Astrocyte (in vitro differentiated cells and primary cell): ENCODE measurements at regions not wholly inside any gene's neighbourhood (a gene's known extent, or its start where the extent isn't known, plus 50 kb on each side); places are given as distances from the start of the nearest gene placed in this dataset.

Experiments used
- EZH2 ChIP-seq: IDR thresholded peaks from 2 replicates; pipeline ENCODE4 v1.6.1; 2012; ENCODE audit warnings: mild to moderate bottlenecking, low read length, inconsistent platforms; ENCODE audit not compliant: insufficient read depth
- TF ChIP-seq, protein P1 (sequence below): IDR thresholded peaks from 2 replicates; pipeline ENCODE4 v1.5.1; 2011; ENCODE audit warnings: low read depth, mild to moderate bottlenecking, inconsistent platforms, low read length, moderate library complexity; ENCODE audit not compliant: insufficient read depth

DNA sequence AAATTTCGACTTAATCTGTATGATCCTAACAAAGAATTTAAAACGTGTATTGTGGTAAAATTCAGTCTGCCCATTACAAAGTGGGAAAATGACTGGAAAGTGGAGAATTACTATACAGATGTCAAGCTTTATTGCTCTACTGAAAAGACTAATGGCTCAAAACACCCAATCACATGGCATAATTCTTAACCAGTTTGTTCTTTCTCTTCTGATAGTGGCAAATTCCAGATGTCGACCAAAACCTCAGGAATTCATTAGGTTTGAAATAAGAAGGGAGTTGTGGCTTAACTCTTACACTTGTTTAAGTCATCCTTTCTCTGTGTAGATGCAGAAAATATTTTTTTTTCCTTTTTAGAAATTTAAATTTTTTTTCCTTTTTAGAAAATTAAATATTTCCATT, 1254.9 kb upstream of the LRRN3 start:
- TF ChIP-seq, protein P1, sequence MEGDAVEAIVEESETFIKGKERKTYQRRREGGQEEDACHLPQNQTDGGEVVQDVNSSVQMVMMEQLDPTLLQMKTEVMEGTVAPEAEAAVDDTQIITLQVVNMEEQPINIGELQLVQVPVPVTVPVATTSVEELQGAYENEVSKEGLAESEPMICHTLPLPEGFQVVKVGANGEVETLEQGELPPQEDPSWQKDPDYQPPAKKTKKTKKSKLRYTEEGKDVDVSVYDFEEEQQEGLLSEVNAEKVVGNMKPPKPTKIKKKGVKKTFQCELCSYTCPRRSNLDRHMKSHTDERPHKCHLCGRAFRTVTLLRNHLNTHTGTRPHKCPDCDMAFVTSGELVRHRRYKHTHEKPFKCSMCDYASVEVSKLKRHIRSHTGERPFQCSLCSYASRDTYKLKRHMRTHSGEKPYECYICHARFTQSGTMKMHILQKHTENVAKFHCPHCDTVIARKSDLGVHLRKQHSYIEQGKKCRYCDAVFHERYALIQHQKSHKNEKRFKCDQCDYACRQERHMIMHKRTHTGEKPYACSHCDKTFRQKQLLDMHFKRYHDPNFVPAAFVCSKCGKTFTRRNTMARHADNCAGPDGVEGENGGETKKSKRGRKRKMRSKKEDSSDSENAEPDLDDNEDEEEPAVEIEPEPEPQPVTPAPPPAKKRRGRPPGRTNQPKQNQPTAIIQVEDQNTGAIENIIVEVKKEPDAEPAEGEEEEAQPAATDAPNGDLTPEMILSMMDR, result no peak
- no peak for TF ChIP-seq EZH2
